Esophagus squamous epithelium (tissue), 5 donors: ENCODE measurements at regions not wholly inside any gene's neighbourhood (a gene's known extent, or its start where the extent isn't known, plus 50 kb on each side); places are given as distances from the start of the nearest gene placed in this dataset.

Experiments
- DNase-seq: peaks from one replicate; lab custom pipeline; 2025; lab: John Stamatoyannopoulos, UW
- H3K27ac ChIP-seq, 4 donors: fragments of 200-600 bp; sonication (generic); one replicate each; pipeline ENCODE4 v1.5.1; 2016 to 2019; ENCODE audit warnings: mild to moderate bottlenecking in 1 of 4
- H3K27me3 ChIP-seq, 4 donors: fragments of 200-600 bp; sonication (generic); 1 replicate in 3 of 4; 2 replicates in 1 of 4; pipeline versions ENCODE4 v1.5.1 to v1.6.0; 2017 to 2021; ENCODE audit warnings: antibody characterized with exemption in 1 of 4
- H3K36me3 ChIP-seq, 3 donors: fragments of 200-600 bp; sonication (generic); one replicate each; pipeline ENCODE4 v1.5.1; 2016 to 2019
- H3K4me1 ChIP-seq, 3 donors: fragments of 200-600 bp; sonication (generic); one replicate each; pipeline ENCODE4 v1.5.1; 2017 to 2019
- H3K4me3 ChIP-seq, 4 donors: fragments of 200-600 bp; sonication (generic); 1 replicate in 3 of 4; 2 replicates in 1 of 4; pipeline ENCODE4 v1.5.1; 2016 to 2019; ENCODE audit warnings: mild to moderate bottlenecking in 2 of 4, moderate library complexity in 1 of 4
- H3K9me3 ChIP-seq, 3 donors: fragments of 200-600 bp; sonication (generic); one replicate each; pipeline ENCODE4 v1.5.1; 2016 to 2019
- CTCF ChIP-seq, 6 experiments: fragments of 450-650 bp in 4 of 6; fragments of 200-600 bp in 2 of 6; sonication (generic) in 2 of 6; IDR thresholded peaks; one replicate each; pipeline ENCODE4 v1.5.1; 2016 to 2019; ENCODE audit warnings: antibody characterized with exemption in 6 of 6, mild to moderate bottlenecking in 4 of 6, moderate library complexity in 4 of 6
- POLR2A ChIP-seq, 4 donors: fragments of 450-650 bp; IDR thresholded peaks; one replicate each; pipeline ENCODE4 v1.6.1; 2017; ENCODE audit warnings: antibody characterized with exemption in 4 of 4, mild to moderate bottlenecking in 4 of 4, moderate library complexity in 3 of 4
- WGBS, 2 donors: methylation state at CpG; one replicate each; pipeline ENCODE4 v1.1.5; 2018; 5-methylcytosine and 5-hydroxymethylcytosine counted together
- intact Hi-C: fragments of 100-400 bp; cut with DNase I; formaldehyde crosslinking; loops from one replicate; pipeline ENCODE4 v1.15.0; 2022
- small RNA-seq, 4 donors: library from RNA; depleted of rRNA; stranded (forward); fragments of <200 nt; gene quantifications; one replicate each; pipeline ENCODE3, GENCODE V24; 2016
- donor health status: DM: yes; HTN: yes; CAD: no.

- intact Hi-C loops, result no loop called here
- no peaks in the 10 kb centered on the region for H3K27me3 ChIP-seq
- TF ChIP-seq CTCF (IDR thresholded peaks at IDR 0.05) (no peak), POLR2A (IDR thresholded peaks at IDR 0.05) (no peak)
- 67 to 90% methylated on average over 1 of the region's 1 CpG for WGBS, 2 donors
- no peaks in the 10 kb centered on the region for H3K36me3 ChIP-seq
- no peak for DNase-seq
- no peaks in the 10 kb centered on the region for H3K4me1 ChIP-seq
- no peak overlapping the region for H3K27ac ChIP-seq
- H3K9me3 ChIP-seq, result no peaks in the 10 kb centered on the region
- no peak overlapping the region for H3K4me3 ChIP-seq
Observed at GRCh38 chr12:38258411-38258810, 58.2 kb upstream of the ALG10B start.

Small RNAs in the stretch of these regions (small RNA-seq; reads per million reads assigned to genes)
- gene RF01518 (0 reads per million in 4 donors), gene RNA5SP358 (4.9 to 30.6 (median 11.2) reads per million in 4 donors), gene RNA5SP359 (0.07 to 0.54 (median 0.12) reads per million in 4 donors)
